ENCODE measurements at regions not wholly inside any gene's neighbourhood (a gene's known extent, or its start where the extent isn't known, plus 50 kb on each side); places are given as distances from the start of the nearest gene placed in this dataset.

DNA sequence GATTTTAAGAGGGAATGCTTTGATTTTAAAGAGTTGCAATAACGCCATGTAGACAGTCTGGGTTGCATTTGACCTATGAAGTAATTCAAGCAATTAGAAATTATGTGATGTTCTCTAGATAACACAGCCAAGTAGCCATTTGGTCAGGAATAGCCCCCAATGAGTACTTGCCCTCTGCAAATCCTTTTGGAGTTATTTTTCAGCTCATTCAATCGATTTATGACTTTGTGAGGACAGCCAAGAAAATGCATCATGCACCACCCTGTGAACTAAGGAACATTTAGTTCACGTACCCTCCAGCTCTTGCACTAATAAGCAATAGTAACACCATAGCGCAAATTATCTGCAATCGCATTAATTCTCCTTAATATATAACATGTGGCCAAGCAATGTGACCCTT lies 552.6 kb upstream of the INTU start:
- Histone ChIP-seq H3K4me2 (ENCODE audit: low read length) (no peak overlapping the region), H3K79me2 (ENCODE audit: insufficient read depth, low read length) (no peaks in the 10 kb centered on the region), H3K9ac (ENCODE audit: low read length) (no peak overlapping the region), H3K27ac (ENCODE audit: low read depth, low read length) (no peak overlapping the region), H4K20me1 (ENCODE audit: insufficient read depth, low read length) (no peaks in the 10 kb centered on the region), H3K9me3 (ENCODE audit: insufficient read depth, low read depth, low read length) (no peaks in the 10 kb centered on the region), H2AFZ (ENCODE audit: low read depth, low read length) (no peak overlapping the region), H3K36me3 (ENCODE audit: insufficient read depth, low read length) (no peaks in the 10 kb centered on the region), H3K4me1 (ENCODE audit: insufficient read depth, low read length) (no peaks in the 10 kb centered on the region), H3K4me3 (ENCODE audit: insufficient read depth, low read depth, low read length) (no peak overlapping the region), H3K27me3 (ENCODE audit: insufficient read depth, low read length) (no peaks in the 10 kb centered on the region)
- no peaks in the 10 kb centered on the region for H3K36me3 Mint-ChIP-seq (ENCODE audit: low read depth, unreplicated experiment)
- no peak for TF ChIP-seq CTCF (IDR thresholded peaks at IDR 0.05; ENCODE audit: insufficient read depth, low read depth, low read length)
- TF ChIP-seq EZH2 (IDR thresholded peaks at IDR 0.05; ENCODE audit: insufficient read depth, low read length), result no peak
- H3K4me1 Mint-ChIP-seq (ENCODE audit: low read depth, unreplicated experiment), result no peaks in the 10 kb centered on the region
- DNase-seq (ENCODE audit: low read depth) (no peak), FAIRE-seq (no peak)
- H3K9me3 Mint-ChIP-seq (ENCODE audit: unreplicated experiment), result no peaks in the 10 kb centered on the region
- no peak overlapping the region for H3K27ac Mint-ChIP-seq (ENCODE audit: unreplicated experiment)
- no peaks in the 10 kb centered on the region for H3K27me3 Mint-ChIP-seq (ENCODE audit: low read depth, unreplicated experiment)
- no peak overlapping the region for H3K4me3 Mint-ChIP-seq (ENCODE audit: unreplicated experiment)

DNA sequence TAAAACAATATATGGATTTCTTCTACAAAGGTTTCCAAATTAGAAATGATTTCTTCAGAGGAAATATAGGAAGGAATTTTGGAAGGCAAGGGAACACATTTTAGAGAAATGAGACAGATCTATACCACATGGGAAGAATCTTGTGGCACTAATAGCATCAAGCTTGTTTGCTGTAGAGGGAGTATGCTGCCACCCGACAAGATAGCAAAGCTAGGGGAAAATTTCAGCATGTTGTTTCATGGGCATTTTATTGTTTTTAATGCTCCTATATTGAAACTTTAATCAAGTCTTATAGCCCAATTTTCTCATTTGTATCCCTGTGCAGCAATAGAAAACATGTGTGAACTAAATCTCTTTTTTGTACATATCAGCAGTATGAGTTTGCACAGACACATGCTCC lies 551.7 kb upstream of the INTU start:
- H3K4me2 ChIP-seq (ENCODE audit: low read length), result no peak overlapping the region
- Mint-ChIP-seq H3K27ac (ENCODE audit: unreplicated experiment) (no peak overlapping the region), H3K4me1 (ENCODE audit: low read depth, unreplicated experiment) (no peaks in the 10 kb centered on the region), H3K4me3 (ENCODE audit: unreplicated experiment) (no peak overlapping the region), H3K27me3 (ENCODE audit: low read depth, unreplicated experiment) (no peaks in the 10 kb centered on the region), H3K9me3 (ENCODE audit: unreplicated experiment) (peaks cover 4% of the 10 kb centered on the region), H3K36me3 (ENCODE audit: low read depth, unreplicated experiment) (no peaks in the 10 kb centered on the region)
- no peak overlapping the region for H3K9ac ChIP-seq (ENCODE audit: low read length)
- no peaks in the 10 kb centered on the region for H3K9me3 ChIP-seq (ENCODE audit: insufficient read depth, low read depth, low read length)
- no peaks in the 10 kb centered on the region for H4K20me1 ChIP-seq (ENCODE audit: insufficient read depth, low read length)
- no peak overlapping the region for H3K4me3 ChIP-seq (ENCODE audit: insufficient read depth, low read depth, low read length)
- no peak overlapping the region for H3K27ac ChIP-seq (ENCODE audit: low read depth, low read length)
- H3K36me3 ChIP-seq (ENCODE audit: insufficient read depth, low read length), result no peaks in the 10 kb centered on the region
- H3K79me2 ChIP-seq (ENCODE audit: insufficient read depth, low read length), result no peaks in the 10 kb centered on the region
- H3K4me1 ChIP-seq (ENCODE audit: insufficient read depth, low read length), result no peaks in the 10 kb centered on the region
- DNase-seq (ENCODE audit: low read depth), result no peak
- no peak for TF ChIP-seq EZH2 (IDR thresholded peaks at IDR 0.05; ENCODE audit: insufficient read depth, low read length)
- TF ChIP-seq CTCF (IDR thresholded peaks at IDR 0.05; ENCODE audit: insufficient read depth, low read depth, low read length), result no peak
- FAIRE-seq, result no peak
- no peak overlapping the region for H2AFZ ChIP-seq (ENCODE audit: low read depth, low read length)
- H3K27me3 ChIP-seq (ENCODE audit: insufficient read depth, low read length), result no peaks in the 10 kb centered on the region

- FAIRE-seq (no peak), DNase-seq (ENCODE audit: low read depth) (no peak)
- Histone ChIP-seq H3K4me2 (ENCODE audit: low read length) (no peak overlapping the region), H3K4me1 (ENCODE audit: insufficient read depth, low read length) (no peaks in the 10 kb centered on the region), H3K27me3 (ENCODE audit: insufficient read depth, low read length) (no peaks in the 10 kb centered on the region), H2AFZ (ENCODE audit: low read depth, low read length) (no peak overlapping the region), H3K9me3 (ENCODE audit: insufficient read depth, low read depth, low read length) (peaks cover 7% of the 10 kb centered on the region), H3K4me3 (ENCODE audit: insufficient read depth, low read depth, low read length) (no peak overlapping the region), H3K79me2 (ENCODE audit: insufficient read depth, low read length) (no peaks in the 10 kb centered on the region), H3K27ac (ENCODE audit: low read depth, low read length) (no peak overlapping the region), H3K9ac (ENCODE audit: low read length) (no peak overlapping the region), H4K20me1 (ENCODE audit: insufficient read depth, low read length) (no peaks in the 10 kb centered on the region), H3K36me3 (ENCODE audit: insufficient read depth, low read length) (no peaks in the 10 kb centered on the region)
- Mint-ChIP-seq H3K4me1 (ENCODE audit: low read depth, unreplicated experiment) (no peaks in the 10 kb centered on the region), H3K27me3 (ENCODE audit: low read depth, unreplicated experiment) (no peaks in the 10 kb centered on the region), H3K36me3 (ENCODE audit: low read depth, unreplicated experiment) (no peaks in the 10 kb centered on the region), H3K9me3 (ENCODE audit: unreplicated experiment) (peaks cover 5% of the 10 kb centered on the region), H3K4me3 (ENCODE audit: unreplicated experiment) (no peak overlapping the region), H3K27ac (ENCODE audit: unreplicated experiment) (no peak overlapping the region)
- TF ChIP-seq EZH2 (IDR thresholded peaks at IDR 0.05; ENCODE audit: insufficient read depth, low read length) (no peak), CTCF (IDR thresholded peaks at IDR 0.05; ENCODE audit: insufficient read depth, low read depth, low read length) (no peak)
Observed at GRCh38 chr4:127082986-127083385, 549.8 kb upstream of the INTU start.
